Mucosa of rectum (tissue), 2 donors: ENCODE measurements at regions not wholly inside any gene's neighbourhood (a gene's known extent, or its start where the extent isn't known, plus 50 kb on each side); places are given as distances from the start of the nearest gene placed in this dataset.

Experiments used
- H3K27ac ChIP-seq, 2 donors: one replicate each; pipeline ENCODE4 v1.7.0; 2013; ENCODE audit warnings: inconsistent platforms in 2 of 2, low read depth in 2 of 2, low read length in 2 of 2
- H3K27me3 ChIP-seq, 2 donors: one replicate each; pipeline ENCODE4 v1.7.0; 2013; ENCODE audit warnings: low read length in 2 of 2; ENCODE audit not compliant: control insufficient read depth in 2 of 2, insufficient read depth in 2 of 2
- H3K36me3 ChIP-seq, 2 donors: one replicate each; pipeline ENCODE4 v1.7.0; 2013; ENCODE audit warnings: low read length in 2 of 2; ENCODE audit not compliant: control insufficient read depth in 2 of 2, insufficient read depth in 2 of 2
- H3K4me1 ChIP-seq, 2 donors: one replicate each; pipeline ENCODE4 v1.7.0; 2013; ENCODE audit warnings: low read length in 2 of 2, mild to moderate bottlenecking in 1 of 2; ENCODE audit not compliant: control insufficient read depth in 2 of 2, insufficient read depth in 2 of 2
- H3K4me3 ChIP-seq, 2 donors: one replicate each; pipeline ENCODE4 v1.7.0; 2013; ENCODE audit warnings: low read length in 2 of 2
- H3K9ac ChIP-seq, 2 donors: one replicate each; pipeline ENCODE4 v1.7.0; 2013; ENCODE audit warnings: low read length in 2 of 2, low read depth in 1 of 2, mild to moderate bottlenecking in 1 of 2
- H3K9me3 ChIP-seq, 2 donors: one replicate each; pipeline ENCODE4 v1.7.0; 2013; ENCODE audit warnings: low read length in 2 of 2; ENCODE audit not compliant: control insufficient read depth in 2 of 2
- donor health status: healthy.
- donor health status: Normal muscosa, but diverticular disease.

- H3K27me3 ChIP-seq = no peaks in the 10 kb centered on the region
- H3K4me3 ChIP-seq = no peak overlapping the region
- no peak overlapping the region for H3K27ac ChIP-seq
- H3K4me1 ChIP-seq = no peaks in the 10 kb centered on the region
- H3K9ac ChIP-seq = no peak overlapping the region
- H3K9me3 ChIP-seq = peaks cover 0 to 4% of the 10 kb centered on the region in 2 donors
- no peaks in the 10 kb centered on the region for H3K36me3 ChIP-seq
These were observed 801.6 kb downstream of the LUZP2 start for GRCh38 chr11:25298450-25298849.

GRCh38 chr11:25309818-25310217, 813.0 kb downstream of the LUZP2 start:
- H3K4me1 ChIP-seq = no peaks in the 10 kb centered on the region
- H3K9me3 ChIP-seq = no peaks in the 10 kb centered on the region
- no peaks in the 10 kb centered on the region for H3K27me3 ChIP-seq
- H3K27ac ChIP-seq = no peak overlapping the region
- no peak overlapping the region for H3K4me3 ChIP-seq
- H3K36me3 ChIP-seq = no peaks in the 10 kb centered on the region
- no peak overlapping the region for H3K9ac ChIP-seq

- no peak overlapping the region for H3K4me3 ChIP-seq
- H3K9ac ChIP-seq = no peak overlapping the region
- no peaks in the 10 kb centered on the region for H3K27me3 ChIP-seq
- peaks cover 0 to 3% of the 10 kb centered on the region in 2 donors for H3K9me3 ChIP-seq
- H3K4me1 ChIP-seq = no peaks in the 10 kb centered on the region
- H3K36me3 ChIP-seq = no peaks in the 10 kb centered on the region
- no peak overlapping the region for H3K27ac ChIP-seq
These were observed 820.4 kb downstream of the LUZP2 start for GRCh38 chr11:25317216-25317615.

DNA sequence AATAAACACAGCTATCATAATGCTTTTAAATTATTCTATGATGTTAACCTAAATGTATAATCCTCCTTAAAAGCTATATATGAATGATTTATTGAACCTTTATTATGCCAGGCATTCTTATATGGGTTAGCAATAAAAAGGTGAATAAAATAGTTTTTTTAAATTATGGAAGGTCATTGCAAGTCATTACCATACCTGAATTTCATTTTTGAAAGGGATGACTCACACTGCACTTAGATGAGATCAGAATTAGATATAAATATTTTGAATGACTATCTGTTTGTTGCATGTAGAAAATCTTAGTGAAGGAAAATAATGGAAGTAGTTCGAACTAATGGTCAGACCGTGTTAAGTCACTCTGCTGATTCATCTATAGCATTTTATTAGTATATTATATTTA, 822.3 kb downstream of the LUZP2 start:
- Histone ChIP-seq H3K27ac (no peak overlapping the region), H3K4me3 (no peak overlapping the region), H3K9me3 (peaks cover 0 to 3% of the 10 kb centered on the region in 2 donors), H3K36me3 (no peaks in the 10 kb centered on the region), H3K9ac (no peak overlapping the region), H3K27me3 (no peaks in the 10 kb centered on the region), H3K4me1 (no peaks in the 10 kb centered on the region)

DNA sequence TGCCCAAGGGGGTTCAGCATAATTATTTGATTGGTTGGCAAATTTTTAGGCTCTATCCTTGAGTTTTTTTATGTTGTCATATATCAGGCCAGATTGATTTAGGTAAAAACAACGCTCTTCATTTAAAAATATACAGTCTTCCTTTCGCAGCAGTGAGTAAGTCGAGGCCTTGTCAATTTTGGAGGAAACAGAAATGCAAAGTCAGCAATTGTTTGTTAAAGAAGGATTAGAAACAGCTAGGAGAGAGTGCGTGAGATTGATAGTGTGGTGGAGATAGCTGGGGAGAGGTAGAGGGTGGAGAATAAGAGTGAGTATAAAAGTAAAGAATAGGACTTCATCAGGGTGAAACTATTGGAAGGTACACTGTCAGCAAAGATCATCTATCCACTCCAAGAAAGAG, 830.8 kb downstream of the LUZP2 start:
- Histone ChIP-seq H3K27ac (no peak overlapping the region), H3K4me3 (no peak overlapping the region), H3K27me3 (no peaks in the 10 kb centered on the region), H3K9ac (no peak overlapping the region), H3K9me3 (no peaks in the 10 kb centered on the region), H3K4me1 (no peaks in the 10 kb centered on the region), H3K36me3 (no peaks in the 10 kb centered on the region)

DNA sequence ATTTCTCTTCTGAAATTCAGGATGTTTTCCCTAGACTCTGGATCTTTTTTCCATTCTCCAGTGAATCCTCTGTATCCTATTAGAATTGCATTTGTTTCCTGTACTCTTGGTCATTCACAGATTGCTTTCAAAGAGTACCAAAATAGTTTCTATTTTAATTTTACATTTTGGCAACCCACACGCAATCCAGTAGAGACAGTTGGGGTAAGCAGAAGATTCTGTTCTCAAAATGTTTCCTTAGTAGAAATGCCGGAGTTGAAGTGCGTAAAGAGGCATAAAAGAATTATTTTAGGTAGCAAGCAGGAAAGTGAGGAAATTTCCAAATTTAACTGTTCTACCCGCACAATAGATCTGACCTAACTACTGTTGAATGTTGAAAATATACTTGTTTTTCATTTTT, 842.4 kb downstream of the LUZP2 start:
- Histone ChIP-seq H3K4me1 (no peaks in the 10 kb centered on the region), H3K27me3 (no peaks in the 10 kb centered on the region), H3K9ac (no peak overlapping the region), H3K4me3 (no peak overlapping the region), H3K36me3 (no peaks in the 10 kb centered on the region), H3K9me3 (no peaks in the 10 kb centered on the region), H3K27ac (no peak overlapping the region)

- H3K4me3 ChIP-seq = no peak overlapping the region
- H3K27ac ChIP-seq = no peak overlapping the region
- no peaks in the 10 kb centered on the region for H3K36me3 ChIP-seq
- H3K27me3 ChIP-seq = no peaks in the 10 kb centered on the region
- no peak overlapping the region for H3K9ac ChIP-seq
- no peaks in the 10 kb centered on the region for H3K4me1 ChIP-seq
- H3K9me3 ChIP-seq = no peaks in the 10 kb centered on the region
These were observed 852.7 kb downstream of the LUZP2 start for GRCh38 chr11:25349537-25349936.

GRCh38 chr11:25350899-25351803, 854.3 kb downstream of the LUZP2 start:
- no peaks in the 10 kb centered on the region for H3K36me3 ChIP-seq
- H3K27ac ChIP-seq = no peak overlapping the region
- H3K9me3 ChIP-seq = no peaks in the 10 kb centered on the region
- H3K4me1 ChIP-seq = no peaks in the 10 kb centered on the region
- H3K9ac ChIP-seq = no peak overlapping the region
- no peak overlapping the region for H3K4me3 ChIP-seq
- H3K27me3 ChIP-seq = no peaks in the 10 kb centered on the region

DNA sequence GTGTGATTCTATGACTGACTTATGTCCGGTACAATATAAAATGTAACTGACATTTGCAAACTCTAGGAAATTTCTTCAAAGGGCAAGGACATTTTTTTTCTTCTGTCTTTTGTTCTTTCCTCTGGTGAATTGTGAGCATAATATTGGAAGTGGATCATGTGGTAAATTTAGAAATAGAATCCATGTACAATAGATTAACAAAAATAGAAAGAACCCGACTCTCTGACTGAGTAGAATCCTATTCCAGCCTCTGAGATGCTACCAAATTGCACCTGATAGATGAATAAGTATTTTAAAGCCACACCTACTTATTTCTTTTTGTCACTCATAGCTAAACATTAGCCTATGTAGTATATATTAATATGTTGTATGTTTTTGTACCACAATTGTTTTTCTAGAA, 860.3 kb downstream of the LUZP2 start:
- Histone ChIP-seq H3K4me1 (no peaks in the 10 kb centered on the region), H3K4me3 (no peak overlapping the region), H3K9me3 (no peaks in the 10 kb centered on the region), H3K27me3 (no peaks in the 10 kb centered on the region), H3K36me3 (no peaks in the 10 kb centered on the region), H3K9ac (no peak overlapping the region), H3K27ac (no peak overlapping the region)

DNA sequence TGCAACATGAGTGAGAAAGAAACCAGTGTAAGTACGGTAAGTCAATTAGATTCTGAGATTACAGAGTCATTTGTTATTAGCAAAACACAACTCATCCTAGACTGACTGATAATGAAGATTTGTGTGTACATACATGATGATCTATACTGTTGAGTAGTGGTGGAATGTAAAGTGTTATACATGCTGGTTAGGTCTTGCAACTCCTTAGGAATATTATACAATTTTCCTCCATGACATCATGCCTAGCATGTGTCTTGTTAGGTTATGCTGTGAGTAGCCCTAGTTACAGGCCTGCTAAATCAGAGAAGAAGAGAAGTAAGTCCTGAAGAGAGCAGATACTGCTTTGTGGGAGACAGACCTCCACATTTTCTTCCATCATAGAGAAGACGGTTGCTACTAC, 880.6 kb downstream of the LUZP2 start:
- no peaks in the 10 kb centered on the region for H3K4me1 ChIP-seq
- no peak overlapping the region for H3K9ac ChIP-seq
- H3K36me3 ChIP-seq = no peaks in the 10 kb centered on the region
- no peak overlapping the region for H3K4me3 ChIP-seq
- H3K27me3 ChIP-seq = no peaks in the 10 kb centered on the region
- H3K9me3 ChIP-seq = no peaks in the 10 kb centered on the region
- H3K27ac ChIP-seq = no peak overlapping the region
